IPS-20b (cell line): ENCODE measurements at regions not wholly inside any gene's neighbourhood (a gene's known extent, or its start where the extent isn't known, plus 50 kb on each side); places are given as distances from the start of the nearest gene placed in this dataset.
A peak's percentile ranks its signal among the peaks of the same experiment; 100 is the strongest.
"Not testable (repeated sequence)": the region's sequence is repeated elsewhere in the genome, so short reads cannot be mapped to it uniquely, and the experiment has no call there.

ENCODE experiments used
- H3K27ac ChIP-seq: one replicate; pipeline ENCODE4 v1.5.1; 2013; ENCODE audit warnings: low read length
- H3K27me3 ChIP-seq: 2 replicates; pipeline ENCODE4 v1.6.1; 2013; ENCODE audit warnings: mild to moderate bottlenecking, low read length, inconsistent platforms; ENCODE audit not compliant: insufficient read depth
- H3K36me3 ChIP-seq: 2 replicates; pipeline ENCODE4 v1.6.1; 2013; ENCODE audit warnings: low read depth, mild to moderate bottlenecking, inconsistent platforms, low read length, moderate library complexity; ENCODE audit not compliant: insufficient read depth
- H3K4me1 ChIP-seq: 2 replicates; pipeline ENCODE4 v1.6.1; 2013; ENCODE audit warnings: mild to moderate bottlenecking, control low read depth, inconsistent platforms, low read length, moderate library complexity; ENCODE audit not compliant: insufficient read depth
- H3K4me3 ChIP-seq: 2 replicates; pipeline ENCODE4 v1.5.1; 2013; ENCODE audit warnings: mild to moderate bottlenecking, low read length, inconsistent platforms
- H3K9ac ChIP-seq: 2 replicates; pipeline ENCODE4 v1.6.1; 2013; ENCODE audit warnings: low read depth, mild to moderate bottlenecking, inconsistent platforms, low read length, moderate library complexity
- H3K9me3 ChIP-seq: 2 replicates; pipeline ENCODE4 v1.6.1; 2013; ENCODE audit warnings: mild to moderate bottlenecking, low read depth, low read length, inconsistent platforms; ENCODE audit not compliant: insufficient read depth

GRCh38 chr5:126002222-126002897, 420.8 kb upstream of the GRAMD2B start:
- Histone ChIP-seq H3K9me3 (no peaks in the 10 kb centered on the region), H3K4me1 (no peaks in the 10 kb centered on the region), H3K27ac (no peak overlapping the region), H3K27me3 (no peaks in the 10 kb centered on the region), H3K9ac (no peak overlapping the region), H3K36me3 (no peaks in the 10 kb centered on the region), H3K4me3 (no peak overlapping the region)

DNA sequence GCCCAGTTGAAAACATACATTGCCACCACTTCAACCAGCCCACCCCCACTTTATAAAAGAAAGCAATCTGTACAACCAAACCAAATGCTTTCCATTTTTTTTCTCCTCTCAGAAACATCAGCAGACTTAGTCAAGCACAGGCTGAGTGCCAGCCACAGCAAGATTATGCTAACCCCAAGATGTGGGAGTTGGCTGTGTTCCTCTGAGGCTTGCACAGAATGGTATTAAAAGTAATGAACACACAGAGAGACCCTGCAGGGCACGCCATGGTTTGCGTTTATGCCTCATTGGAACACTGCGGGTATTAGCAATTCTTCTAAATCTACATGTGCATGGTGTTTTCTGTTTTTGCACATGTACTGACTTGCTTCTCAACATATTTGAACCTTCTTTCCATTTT, 419.9 kb upstream of the GRAMD2B start:
- no peak overlapping the region for H3K27ac ChIP-seq
- H3K27me3 ChIP-seq: no peaks in the 10 kb centered on the region
- H3K36me3 ChIP-seq: no peaks in the 10 kb centered on the region
- H3K4me3 ChIP-seq: no peak overlapping the region
- no peaks in the 10 kb centered on the region for H3K4me1 ChIP-seq
- H3K9ac ChIP-seq: no peak overlapping the region
- H3K9me3 ChIP-seq: no peaks in the 10 kb centered on the region

GRCh38 chr5:126004636-126005035, 418.6 kb upstream of the GRAMD2B start:
- H3K27ac ChIP-seq: no peak overlapping the region
- peaks cover 8% of the 10 kb centered on the region; the same call in 1 of the 2 replicates for H3K4me1 ChIP-seq
- H3K9me3 ChIP-seq: no peaks in the 10 kb centered on the region
- no peaks in the 10 kb centered on the region for H3K27me3 ChIP-seq
- no peak overlapping the region for H3K9ac ChIP-seq
- no peak overlapping the region for H3K4me3 ChIP-seq
- H3K36me3 ChIP-seq: no peaks in the 10 kb centered on the region

- Histone ChIP-seq H3K4me1 (peaks cover 14% of the 10 kb centered on the region; the same call in 1 of the 2 replicates), H3K27ac (no peak overlapping the region), H3K9ac (no peak overlapping the region), H3K27me3 (no peaks in the 10 kb centered on the region), H3K9me3 (no peaks in the 10 kb centered on the region), H3K4me3 (no peak overlapping the region), H3K36me3 (no peaks in the 10 kb centered on the region)
These were observed 415.4 kb upstream of the GRAMD2B start for GRCh38 chr5:126007841-126008240.

DNA sequence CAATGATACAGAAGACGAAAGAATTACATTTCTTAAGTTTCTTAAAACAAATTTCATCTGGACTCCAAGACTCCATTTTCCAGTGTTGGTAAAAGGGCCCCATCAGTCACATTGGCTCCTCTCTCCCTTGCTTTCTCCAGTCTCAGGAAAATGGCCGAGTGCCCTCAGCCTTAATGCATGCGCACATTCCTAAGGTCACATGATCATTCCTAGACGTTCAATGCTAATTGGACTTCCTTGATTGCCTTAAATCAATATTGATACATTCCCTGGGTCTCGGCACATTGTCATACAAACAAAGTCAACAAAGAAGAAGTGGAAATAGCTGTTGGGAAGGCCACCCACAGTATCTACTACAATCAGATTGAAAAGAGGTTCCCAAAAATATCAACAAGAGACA, 413.6 kb upstream of the GRAMD2B start:
- no peaks in the 10 kb centered on the region for H3K27me3 ChIP-seq
- peak overlapping the region; percentile 34; the same call in 1 of the 2 replicates for H3K4me3 ChIP-seq
- H3K9me3 ChIP-seq: no peaks in the 10 kb centered on the region
- H3K27ac ChIP-seq: no peak overlapping the region
- no peaks in the 10 kb centered on the region for H3K36me3 ChIP-seq
- H3K4me1 ChIP-seq: peaks cover 14% of the 10 kb centered on the region; the same call in 1 of the 2 replicates
- H3K9ac ChIP-seq: no peak overlapping the region

GRCh38 chr5:126011526-126011925, 411.7 kb upstream of the GRAMD2B start:
- H3K36me3 ChIP-seq, H3K27ac ChIP-seq, H3K27me3 ChIP-seq, H3K4me3 ChIP-seq, H3K9ac ChIP-seq, H3K9me3 ChIP-seq: not testable (repeated sequence)
- H3K4me1 ChIP-seq: peaks cover 24% of the 10 kb centered on the region

- no peak overlapping the region for H3K9ac ChIP-seq
- H3K27ac ChIP-seq: no peak overlapping the region
- H3K4me3 ChIP-seq: no peak overlapping the region
- H3K36me3 ChIP-seq: no peaks in the 10 kb centered on the region
- H3K27me3 ChIP-seq: no peaks in the 10 kb centered on the region
- no peaks in the 10 kb centered on the region for H3K9me3 ChIP-seq
- H3K4me1 ChIP-seq: peaks cover 21% of the 10 kb centered on the region
These were observed 408.5 kb upstream of the GRAMD2B start for GRCh38 chr5:126014676-126015075.

- H3K4me3 ChIP-seq: no peak overlapping the region
- no peaks in the 10 kb centered on the region for H3K36me3 ChIP-seq
- peaks cover 14% of the 10 kb centered on the region for H3K4me1 ChIP-seq
- no peak overlapping the region for H3K27ac ChIP-seq
- H3K27me3 ChIP-seq: no peaks in the 10 kb centered on the region
- no peak overlapping the region for H3K9ac ChIP-seq
- H3K9me3 ChIP-seq: no peaks in the 10 kb centered on the region
These were observed 407.7 kb upstream of the GRAMD2B start for GRCh38 chr5:126015235-126016181.

- Histone ChIP-seq H3K36me3 (no peaks in the 10 kb centered on the region), H3K4me1 (peaks cover 14% of the 10 kb centered on the region), H3K27me3 (no peaks in the 10 kb centered on the region), H3K9me3 (no peaks in the 10 kb centered on the region), H3K4me3 (no peak overlapping the region), H3K9ac (no peak overlapping the region), H3K27ac (no peak overlapping the region)
These were observed 407.0 kb upstream of the GRAMD2B start for GRCh38 chr5:126016256-126016655.

- Histone ChIP-seq H3K9ac (no peak overlapping the region), H3K4me1 (peaks cover 14% of the 10 kb centered on the region), H3K27me3 (no peaks in the 10 kb centered on the region), H3K27ac (no peak overlapping the region), H3K36me3 (no peaks in the 10 kb centered on the region), H3K4me3 (no peak overlapping the region), H3K9me3 (no peaks in the 10 kb centered on the region)
These were observed 406.1 kb upstream of the GRAMD2B start for GRCh38 chr5:126017096-126017495.

- no peak overlapping the region for H3K4me3 ChIP-seq
- no peak overlapping the region for H3K27ac ChIP-seq
- no peaks in the 10 kb centered on the region for H3K9me3 ChIP-seq
- no peak overlapping the region for H3K9ac ChIP-seq
- no peaks in the 10 kb centered on the region for H3K27me3 ChIP-seq
- H3K36me3 ChIP-seq: no peaks in the 10 kb centered on the region
- H3K4me1 ChIP-seq: peaks cover 5% of the 10 kb centered on the region; the same call in 1 of the 2 replicates
These were observed 402.4 kb upstream of the GRAMD2B start for GRCh38 chr5:126020770-126021169.

- Histone ChIP-seq H3K27me3 (no peaks in the 10 kb centered on the region), H3K4me3 (no peak overlapping the region)
These were observed 399.2 kb upstream of the GRAMD2B start for GRCh38 chr5:126023994-126024441.

More at GRCh38 chr5:126023994-126024441, 399.2 kb upstream of the GRAMD2B start:
- Histone ChIP-seq H3K4me1 (no peaks in the 10 kb centered on the region), H3K27ac (no peak overlapping the region), H3K9me3 (no peaks in the 10 kb centered on the region), H3K36me3 (no peaks in the 10 kb centered on the region), H3K9ac (no peak overlapping the region)
